Testis (tissue), 2 donors: ENCODE measurements at regions not wholly inside any gene's neighbourhood (a gene's known extent, or its start where the extent isn't known, plus 50 kb on each side); places are given as distances from the start of the nearest gene placed in this dataset.

Experiments
- DNase-seq: peaks from one replicate; pipeline ENCODE4 v3.0.0-alpha.2; 2019
- H3K27ac ChIP-seq, 2 donors: fragments of 200-600 bp; sonication (generic); one replicate each; pipeline ENCODE4 v1.5.1; 2019
- H3K27me3 ChIP-seq: fragments of 200-600 bp; sonication (generic); one replicate; pipeline ENCODE4 v1.5.1; 2019
- H3K36me3 ChIP-seq: fragments of 200-600 bp; sonication (generic); one replicate; pipeline ENCODE4 v1.5.1; 2017; ENCODE audit warnings: low read depth; ENCODE audit errors: missing control alignments
- H3K4me1 ChIP-seq: fragments of 200-600 bp; sonication (generic); one replicate; pipeline ENCODE4 v1.5.1; 2019
- H3K4me3 ChIP-seq, 2 donors: fragments of 200-600 bp; sonication (generic); one replicate each; pipeline ENCODE4 v1.5.1; 2017 to 2019
- H3K9me3 ChIP-seq: fragments of 200-600 bp; sonication (generic); one replicate; pipeline ENCODE4 v1.5.1; 2017
- POLR2A ChIP-seq: fragments of 450-650 bp; IDR thresholded peaks from one replicate; pipeline ENCODE4 v1.6.1; 2017; ENCODE audit warnings: antibody characterized with exemption, mild to moderate bottlenecking, moderate library complexity
- WGBS, 2 donors: methylation state at CpG; one replicate each; pipeline ENCODE4 v1.1.5; 2018; 5-methylcytosine and 5-hydroxymethylcytosine counted together
- intact Hi-C: fragments of 100-400 bp; cut with DNase I; formaldehyde crosslinking; loops from one replicate; pipeline ENCODE4 v1.15.1; 2023; ENCODE audit warnings: low total_unique reads
- TF ChIP-seq, protein P1 (sequence below), 3 experiments: fragments of 450-650 bp in 2 of 3; fragments of 200-600 bp in 1 of 3; sonication (generic) in 1 of 3; IDR thresholded peaks; one replicate each; pipeline ENCODE4 v1.5.1; 2016 to 2019; ENCODE audit warnings: antibody characterized with exemption in 3 of 3, mild to moderate bottlenecking in 2 of 3, moderate library complexity in 1 of 3

DNA sequence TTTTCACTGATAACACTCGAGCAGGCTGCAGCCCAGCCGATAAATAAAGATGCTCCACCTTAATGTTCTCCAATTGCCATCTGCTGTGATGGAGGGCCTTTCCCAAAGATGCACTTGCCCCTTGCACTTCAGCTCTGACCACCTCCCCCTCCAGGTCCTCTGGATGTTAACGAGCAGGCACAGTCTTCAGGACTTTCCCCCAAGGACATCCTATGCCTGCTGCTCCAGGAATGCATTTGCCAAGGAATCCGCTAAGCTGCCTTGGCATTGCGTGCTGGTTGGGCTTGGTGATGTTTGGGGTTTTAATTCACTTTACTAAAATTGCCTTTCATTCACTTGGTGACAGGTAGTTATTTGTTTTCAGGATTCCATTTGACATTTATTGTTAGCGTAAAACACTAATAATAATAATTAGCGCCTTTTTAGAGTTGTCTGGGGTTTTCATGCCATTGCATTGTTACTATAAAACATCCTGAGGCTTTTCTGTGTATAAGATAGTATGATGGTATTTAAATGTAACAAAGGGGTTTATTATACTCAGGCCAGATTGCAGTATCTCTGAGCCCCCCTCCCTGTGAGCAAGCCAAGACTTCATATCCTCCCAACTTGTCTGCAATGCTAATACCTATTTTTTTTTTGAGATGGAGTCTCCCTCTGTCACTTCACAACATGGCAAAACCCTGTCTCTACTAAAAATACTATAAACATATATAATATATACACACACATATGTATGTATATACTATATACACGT, 66.7 kb upstream of the TSHZ2 start:
- intact Hi-C loops: no loop called here
- Histone ChIP-seq H3K4me1 (no peaks in the 10 kb centered on the region), H3K27me3 (no peaks in the 10 kb centered on the region), H3K9me3 (no peaks in the 10 kb centered on the region), H3K4me3 (no peak overlapping the region), H3K27ac (no peak overlapping the region), H3K36me3 (no peaks in the 10 kb centered on the region)
- WGBS, 2 donors: 58 to 69% methylated on average over 8 of the region's 8 CpGs
- DNase-seq: no peak
- TF ChIP-seq POLR2A: no peak
- TF ChIP-seq, protein P1, sequence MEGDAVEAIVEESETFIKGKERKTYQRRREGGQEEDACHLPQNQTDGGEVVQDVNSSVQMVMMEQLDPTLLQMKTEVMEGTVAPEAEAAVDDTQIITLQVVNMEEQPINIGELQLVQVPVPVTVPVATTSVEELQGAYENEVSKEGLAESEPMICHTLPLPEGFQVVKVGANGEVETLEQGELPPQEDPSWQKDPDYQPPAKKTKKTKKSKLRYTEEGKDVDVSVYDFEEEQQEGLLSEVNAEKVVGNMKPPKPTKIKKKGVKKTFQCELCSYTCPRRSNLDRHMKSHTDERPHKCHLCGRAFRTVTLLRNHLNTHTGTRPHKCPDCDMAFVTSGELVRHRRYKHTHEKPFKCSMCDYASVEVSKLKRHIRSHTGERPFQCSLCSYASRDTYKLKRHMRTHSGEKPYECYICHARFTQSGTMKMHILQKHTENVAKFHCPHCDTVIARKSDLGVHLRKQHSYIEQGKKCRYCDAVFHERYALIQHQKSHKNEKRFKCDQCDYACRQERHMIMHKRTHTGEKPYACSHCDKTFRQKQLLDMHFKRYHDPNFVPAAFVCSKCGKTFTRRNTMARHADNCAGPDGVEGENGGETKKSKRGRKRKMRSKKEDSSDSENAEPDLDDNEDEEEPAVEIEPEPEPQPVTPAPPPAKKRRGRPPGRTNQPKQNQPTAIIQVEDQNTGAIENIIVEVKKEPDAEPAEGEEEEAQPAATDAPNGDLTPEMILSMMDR (IDR thresholded peaks at IDR 0.05): no peak

DNA sequence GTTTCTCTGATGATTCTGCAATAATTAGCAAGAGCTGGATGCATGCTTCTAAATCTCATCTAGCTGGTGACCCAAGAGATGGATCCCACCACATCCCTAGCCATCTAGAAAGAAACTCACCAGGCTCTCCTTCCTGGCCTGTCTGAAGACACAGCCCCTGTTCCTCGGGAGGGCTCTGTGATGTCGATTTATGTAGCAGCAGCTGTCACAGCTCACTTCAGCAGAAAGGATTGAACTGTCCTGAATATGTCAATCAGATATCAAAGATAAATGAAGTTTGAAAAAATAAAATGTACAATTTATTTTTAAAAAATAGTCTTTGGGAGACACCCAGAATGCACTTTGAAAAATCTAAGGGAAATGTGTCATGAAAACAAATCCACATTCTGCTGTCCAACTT, 67.3 kb upstream of the TSHZ2 start:
- H3K27me3 ChIP-seq: no peaks in the 10 kb centered on the region
- WGBS, 2 donors: 55 to 63% methylated on average over 2 of the region's 2 CpGs
- no peak overlapping the region for H3K4me3 ChIP-seq
- H3K4me1 ChIP-seq: no peaks in the 10 kb centered on the region
- H3K36me3 ChIP-seq: no peaks in the 10 kb centered on the region
- intact Hi-C loops: no loop called here
- H3K27ac ChIP-seq: no peak overlapping the region
- TF ChIP-seq POLR2A: no peak
- TF ChIP-seq, protein P1 (IDR thresholded peaks at IDR 0.05): no peak
- DNase-seq: no peak
- H3K9me3 ChIP-seq: no peaks in the 10 kb centered on the region

DNA sequence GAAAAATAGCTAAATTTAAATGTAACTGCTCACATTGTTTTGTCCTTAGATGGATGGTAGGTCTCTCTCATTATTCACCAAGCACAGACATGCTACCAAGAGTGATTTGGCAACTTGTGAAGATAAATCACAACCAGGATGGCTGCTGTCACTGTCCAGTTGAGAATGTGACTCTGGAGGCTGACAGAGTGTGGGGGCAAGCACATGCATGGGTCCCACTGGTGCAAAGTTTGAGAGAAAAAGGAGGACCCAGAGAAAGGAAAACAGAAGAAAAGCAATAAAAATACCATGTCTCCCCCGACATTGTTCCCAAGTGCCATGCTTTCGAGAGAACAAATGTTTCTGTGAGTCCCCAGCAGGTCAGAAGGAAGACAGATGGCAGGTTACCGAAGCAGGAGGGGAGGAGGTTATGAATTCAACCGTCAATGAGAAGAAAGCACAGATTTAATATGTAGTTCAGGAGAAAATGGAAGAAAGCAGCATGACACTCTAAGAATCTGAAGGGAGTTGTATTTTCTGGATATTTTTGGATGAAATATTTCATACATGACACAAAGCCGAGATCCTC, 73.0 kb upstream of the TSHZ2 start:
- intact Hi-C loops: no loop called here

GRCh38 chr20:52896348-52896747, 75.8 kb upstream of the TSHZ2 start:
- no peak overlapping the region for H3K4me3 ChIP-seq
- H3K27ac ChIP-seq: no peak overlapping the region
- DNase-seq: no peak
- TF ChIP-seq, protein P1 (IDR thresholded peaks at IDR 0.05): no peak
- no peak for TF ChIP-seq POLR2A
- intact Hi-C loops: no loop called here
- no peaks in the 10 kb centered on the region for H3K27me3 ChIP-seq
- H3K36me3 ChIP-seq: no peaks in the 10 kb centered on the region
- H3K9me3 ChIP-seq: no peaks in the 10 kb centered on the region
- 60 to 64% methylated on average over 3 of the region's 3 CpGs for WGBS, 2 donors
- H3K4me1 ChIP-seq: no peaks in the 10 kb centered on the region

More for the DNA sequence above, 73.0 kb upstream of the TSHZ2 start:
- no peaks in the 10 kb centered on the region for H3K36me3 ChIP-seq
- H3K9me3 ChIP-seq: no peaks in the 10 kb centered on the region
- TF ChIP-seq POLR2A: no peak
- TF ChIP-seq, protein P1 (IDR thresholded peaks at IDR 0.05): no peak
- 74 to 78% methylated on average over 5 of the region's 5 CpGs for WGBS, 2 donors
- H3K4me3 ChIP-seq: no peak overlapping the region
- H3K27me3 ChIP-seq: no peaks in the 10 kb centered on the region
- no peak overlapping the region for H3K27ac ChIP-seq
- H3K4me1 ChIP-seq: no peaks in the 10 kb centered on the region
- no peak for DNase-seq

GRCh38 chr20:52895701-52896100, 76.5 kb upstream of the TSHZ2 start:
- 54 to 65% methylated on average over 8 of the region's 8 CpGs for WGBS, 2 donors
- intact Hi-C loops: no loop called here
- H3K27me3 ChIP-seq: no peaks in the 10 kb centered on the region

More at GRCh38 chr20:52895701-52896100, 76.5 kb upstream of the TSHZ2 start:
- no peaks in the 10 kb centered on the region for H3K4me1 ChIP-seq
- H3K27ac ChIP-seq: no peak overlapping the region
- no peaks in the 10 kb centered on the region for H3K9me3 ChIP-seq
- H3K4me3 ChIP-seq: no peak overlapping the region
- DNase-seq: no peak
- H3K36me3 ChIP-seq: no peaks in the 10 kb centered on the region
- TF ChIP-seq, protein P1 (IDR thresholded peaks at IDR 0.05): no peak
